ENCODE measurements at regions not wholly inside any gene's neighbourhood (a gene's known extent, or its start where the extent isn't known, plus 50 kb on each side); places are given as distances from the start of the nearest gene placed in this dataset.

GRCh38 chr3:8191406-8191805 is 310.2 kb upstream of the LMCD1 start:
- TF ChIP-seq CTCF (conservative IDR thresholded peaks at IDR 0.05; ENCODE audit: low read length) (no peak), EZH2phosphoT487 (IDR thresholded peaks at IDR 0.05; ENCODE audit: borderline replicate concordance, low read depth, low read length) (no peak)

All from OCI-LY7 (cell line).